ENCODE measurements at regions not wholly inside any gene's neighbourhood (a gene's known extent, or its start where the extent isn't known, plus 50 kb on each side); places are given as distances from the start of the nearest gene placed in this dataset.

GRCh38 chr3:118740722-118741290 is 293.8 kb downstream of the IGSF11 start:
- 77 to 94% (median 84%) methylated on average over 2 of the region's 2 CpGs for WGBS, 5 donors
- Histone ChIP-seq H3K4me3 (no peak overlapping the region), H3K27me3 (replicated peaks in 1 of 7) (no peaks in the 10 kb centered on the region), H3K36me3 (no peaks in the 10 kb centered on the region), H3K4me1 (no peaks in the 10 kb centered on the region), H3K9me3 (peaks cover 0 to 23% (median 11%) of the 10 kb centered on the region in 8 donors), H3K27ac (no peak overlapping the region)
- intact Hi-C loops (cut with DNase I; ENCODE audit: low total_unique reads) = no loop called here
- DNase-seq = no peak
- TF ChIP-seq POLR2AphosphoS5 (IDR thresholded peaks at IDR 0.05) (no peak), CTCF (IDR thresholded peaks at IDR 0.05 in 8 of 11, conservative IDR thresholded peaks at IDR 0.05 in 3 of 11) (no peak)

- H3K9me3 ChIP-seq = peaks cover 0 to 27% (median 12%) of the 10 kb centered on the region in 8 donors
- TF ChIP-seq POLR2AphosphoS5 (IDR thresholded peaks at IDR 0.05) = no peak
- no peaks in the 10 kb centered on the region for H3K4me1 ChIP-seq
- WGBS, 5 donors = 80 to 95% (median 82%) methylated on average over 2 of the region's 2 CpGs
- H3K27ac ChIP-seq = no peak overlapping the region
- H3K4me3 ChIP-seq = no peak overlapping the region
- no peaks in the 10 kb centered on the region for H3K27me3 ChIP-seq (replicated peaks in 1 of 7)
- H3K36me3 ChIP-seq = no peaks in the 10 kb centered on the region
- DNase-seq = no peak
- intact Hi-C loops (cut with DNase I; ENCODE audit: low total_unique reads) = no loop called here
Measured at GRCh38 chr3:118742760-118743159, 291.9 kb downstream of the IGSF11 start.

GRCh38 chr3:118744186-118744585 is 290.5 kb downstream of the IGSF11 start:
- intact Hi-C loops (cut with DNase I; ENCODE audit: low total_unique reads) = no loop called here
- WGBS, 5 donors = 62 to 82% (median 78%) methylated on average over 2 of the region's 2 CpGs

GRCh38 chr3:118754406-118755252 is 280.0 kb downstream of the IGSF11 start:
- Histone ChIP-seq H3K4me1 (no peaks in the 10 kb centered on the region), H3K27ac (no peak overlapping the region), H3K4me3 (no peak overlapping the region), H3K27me3 (replicated peaks in 1 of 7) (no peaks in the 10 kb centered on the region), H3K36me3 (no peaks in the 10 kb centered on the region), H3K9me3 (no peaks in the 10 kb centered on the region)
- 80 to 85% (median 82%) methylated on average over 7 of the region's 7 CpGs for WGBS, 5 donors
- intact Hi-C loops (cut with DNase I; ENCODE audit: low total_unique reads) = no loop called here
- DNase-seq = no peak
- no peak for TF ChIP-seq CTCF (IDR thresholded peaks at IDR 0.05 in 8 of 11, conservative IDR thresholded peaks at IDR 0.05 in 3 of 11)
- no peak for TF ChIP-seq POLR2A (IDR thresholded peaks at IDR 0.05)
- no peak for TF ChIP-seq POLR2AphosphoS5 (IDR thresholded peaks at IDR 0.05)

More at GRCh38 chr3:118744186-118744585, 290.5 kb downstream of the IGSF11 start:
- Histone ChIP-seq H3K9me3 (peaks cover 0 to 25% (median 10%) of the 10 kb centered on the region in 8 donors), H3K27me3 (replicated peaks in 1 of 7) (no peaks in the 10 kb centered on the region), H3K36me3 (no peaks in the 10 kb centered on the region), H3K4me3 (no peak overlapping the region), H3K4me1 (no peaks in the 10 kb centered on the region), H3K27ac (no peak overlapping the region)
- DNase-seq = no peak
- TF ChIP-seq CTCF (IDR thresholded peaks at IDR 0.05 in 8 of 11, conservative IDR thresholded peaks at IDR 0.05 in 3 of 11) (no peak), POLR2A (IDR thresholded peaks at IDR 0.05) (no peak), POLR2AphosphoS5 (IDR thresholded peaks at IDR 0.05) (no peak)

Measured in spleen (tissue), 11 donors.